A673 (cell line): ENCODE measurements at regions not wholly inside any gene's neighbourhood (a gene's known extent, or its start where the extent isn't known, plus 50 kb on each side); places are given as distances from the start of the nearest gene placed in this dataset.
A peak's percentile ranks its signal among the peaks of the same experiment; 100 is the strongest.

Experiments
- BruUV-seq: library from RNA; stranded (reverse); fragments of 400-500 nt; replicated peaks from 2 replicates; lab custom pipeline; 2021; lab: Mats Ljungman, UMichigan
- CTCF ChIA-PET: fragments of 300-600 bp; sonication (Branson Sonifier 250); formaldehyde crosslinking; loops from one replicate; lab custom pipeline; 2022; ENCODE audit warnings: antibody characterized with exemption; lab: Charles Lee
- POLR2A ChIA-PET: fragments of 300-600 bp; sonication (Branson Sonifier 250); formaldehyde crosslinking; loops from one replicate; lab custom pipeline; 2022; ENCODE audit warnings: antibody characterized with exemption; ENCODE audit not compliant: low non-redundant PET; lab: Charles Lee
- DNase-seq: peaks from one replicate; pipeline ENCODE4 v3.0.0-alpha.2; 2015; ENCODE audit warnings: low spot score
- H3K27ac ChIP-seq: fragments of 200-600 bp; sonication (generic); 2 replicates; pipeline ENCODE4 v1.5.1; 2016; ENCODE audit warnings: mixed run types, low read depth, mild to moderate bottlenecking, mixed read lengths, antibody characterized with exemption, low read length; ENCODE audit not compliant: poor library complexity, severe bottlenecking
- H3K27me3 ChIP-seq: fragments of 200-600 bp; sonication (generic); replicated peaks from 2 replicates; pipeline ENCODE4 v1.6.1; 2017; ENCODE audit warnings: mixed run types, low read depth, mild to moderate bottlenecking, mixed read lengths, antibody characterized with exemption, low read length; ENCODE audit not compliant: insufficient read depth, poor library complexity
- H3K36me3 ChIP-seq: fragments of 200-600 bp; sonication (generic); 2 replicates; pipeline ENCODE4 v1.6.1; 2016; ENCODE audit warnings: mixed run types, mild to moderate bottlenecking, mixed read lengths, antibody characterized with exemption, low read length; ENCODE audit not compliant: insufficient read depth, poor library complexity, severe bottlenecking
- H3K4me1 ChIP-seq: fragments of 200-600 bp; sonication (generic); 2 replicates; pipeline ENCODE4 v1.6.1; 2017; ENCODE audit warnings: mixed run types, mild to moderate bottlenecking, mixed read lengths, antibody characterized with exemption, low read length; ENCODE audit not compliant: insufficient read depth, poor library complexity, severe bottlenecking
- H3K4me3 ChIP-seq: fragments of 200-600 bp; sonication (generic); 2 replicates; pipeline ENCODE4 v1.5.1; 2016; ENCODE audit warnings: low read depth, mixed run types, mild to moderate bottlenecking, mixed read lengths, low read length; ENCODE audit not compliant: poor library complexity, severe bottlenecking
- H3K9me3 ChIP-seq: fragments of 200-600 bp; sonication (generic); 2 replicates; pipeline ENCODE4 v1.6.1; 2016; ENCODE audit warnings: mixed run types, low read depth, mild to moderate bottlenecking, mixed read lengths, antibody characterized with exemption, low read length; ENCODE audit not compliant: poor library complexity, severe bottlenecking
- CTCF ChIP-seq: fragments of 300-800, 200-600 bp; sonication (generic); conservative IDR thresholded peaks from 2 replicates; pipeline ENCODE4 v1.5.1; 2017; ENCODE audit warnings: low read depth, mild to moderate bottlenecking, antibody characterized with exemption, low read length, moderate library complexity, mixed read lengths
- EZH2 ChIP-seq: fragments of 200-600 bp; sonication (generic); IDR thresholded peaks from 2 replicates; pipeline ENCODE4 v1.6.1; 2017; ENCODE audit warnings: borderline replicate concordance, low read depth, mild to moderate bottlenecking, mixed read lengths, antibody characterized with exemption, low read length; ENCODE audit not compliant: poor library complexity, severe bottlenecking
- intact Hi-C: fragments of 100-400 bp; cut with micrococcal nuclease; formaldehyde crosslinking; loops from one replicate; pipeline ENCODE4 v1.10.0; 2022; ENCODE audit not compliant: unreplicated experiment

- Histone ChIP-seq H3K27me3 (no peaks in the 10 kb centered on the region), H3K4me3 (no peak overlapping the region), H3K9me3 (no peaks in the 10 kb centered on the region), H3K27ac (no peak overlapping the region), H3K36me3 (no peaks in the 10 kb centered on the region), H3K4me1 (no peaks in the 10 kb centered on the region)
- CTCF ChIA-PET = no interaction called here
- no peak for DNase-seq
- intact Hi-C loops = no loop called here
- no TSS peak for BruUV-seq
- no peak for TF ChIP-seq CTCF
- TF ChIP-seq EZH2 = no peak
- POLR2A ChIA-PET = no interaction called here
These were observed 376.7 kb upstream of the KLHL1 start for GRCh38 chr13:70484931-70485330.

GRCh38 chr13:70483599-70484276 is 375.5 kb upstream of the KLHL1 start:
- Histone ChIP-seq H3K4me1 (no peaks in the 10 kb centered on the region), H3K27ac (no peak overlapping the region), H3K27me3 (no peaks in the 10 kb centered on the region), H3K4me3 (no peak overlapping the region), H3K9me3 (no peaks in the 10 kb centered on the region), H3K36me3 (no peaks in the 10 kb centered on the region)
- no TSS peak for BruUV-seq
- DNase-seq = no peak
- CTCF ChIA-PET = no interaction called here
- TF ChIP-seq EZH2 (no peak), CTCF (no peak)
- intact Hi-C loops = no loop called here
- POLR2A ChIA-PET = no interaction called here

DNA sequence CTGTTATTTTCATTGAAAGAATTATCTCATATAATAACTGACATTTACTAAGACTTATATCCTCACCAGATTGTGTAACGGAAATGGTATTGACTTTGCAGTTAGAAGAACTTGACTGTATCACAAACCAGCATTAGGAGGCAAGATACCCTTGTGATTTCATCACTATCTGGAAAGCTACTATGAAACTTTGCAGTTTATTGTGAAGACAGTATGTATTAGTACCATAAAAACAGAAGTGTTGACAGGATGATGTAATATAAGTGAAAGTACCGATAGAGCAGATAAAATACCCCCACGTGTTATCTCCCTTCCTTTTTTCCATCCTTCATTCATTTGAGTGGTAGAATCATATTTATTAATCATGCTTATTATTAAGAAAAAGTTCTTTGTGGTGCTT is 365.7 kb upstream of the KLHL1 start:
- TF ChIP-seq CTCF (no peak), EZH2 (no peak)
- Histone ChIP-seq H3K27me3 (no peaks in the 10 kb centered on the region), H3K9me3 (no peaks in the 10 kb centered on the region), H3K27ac (no peak overlapping the region), H3K4me3 (no peak overlapping the region), H3K4me1 (no peaks in the 10 kb centered on the region), H3K36me3 (no peaks in the 10 kb centered on the region)
- POLR2A ChIA-PET = no interaction called here
- peak; percentile 1 for DNase-seq
- no TSS peak for BruUV-seq
- intact Hi-C loops = no loop called here
- CTCF ChIA-PET = no interaction called here
